ENCODE measurements at regions not wholly inside any gene's neighbourhood (a gene's known extent, or its start where the extent isn't known, plus 50 kb on each side); places are given as distances from the start of the nearest gene placed in this dataset.

- Histone ChIP-seq H3K4me1 (ENCODE audit: low read length) (no peaks in the 10 kb centered on the region), H3F3A (ENCODE audit: insufficient read depth, low read length) (peaks cover 3% of the 10 kb centered on the region; the same call in 1 of the 2 replicates), H3K4me2 (ENCODE audit: low read depth, low read length) (no peak overlapping the region), H3K9ac (ENCODE audit: low read length) (no peak overlapping the region), H3K36me3 (replicated peaks; ENCODE audit: insufficient read depth, low read length) (no peaks in the 10 kb centered on the region), H3K27ac (ENCODE audit: low read length) (no peak overlapping the region), H3K79me2 (ENCODE audit: low read length) (no peaks in the 10 kb centered on the region), H3K9me2 (replicated peaks; ENCODE audit: insufficient read depth, low read length) (no peaks in the 10 kb centered on the region), H3K4me3 (ENCODE audit: low read length) (no peak overlapping the region), H2AFZ (ENCODE audit: low read length) (no peak overlapping the region), H3K27me3 (replicated peaks; ENCODE audit: insufficient read depth, low read length) (peaks cover 95% of the 10 kb centered on the region), H3K9me3 (replicated peaks; ENCODE audit: insufficient read depth, low read length) (no peaks in the 10 kb centered on the region), H4K20me1 (ENCODE audit: insufficient read depth, low read length) (no peaks in the 10 kb centered on the region)
- DNase-seq, result no peak
- no peak for TF ChIP-seq EZH2phosphoT487 (IDR thresholded peaks at IDR 0.05; ENCODE audit: low read length)
These were observed 922.3 kb downstream of the BRD1 start for GRCh38 chr22:48905206-48905975.

GRCh38 chr22:48902983-48903650 lies 924.6 kb downstream of the BRD1 start:
- no peaks in the 10 kb centered on the region for H3K9me2 ChIP-seq (replicated peaks; ENCODE audit: insufficient read depth, low read length)
- no peaks in the 10 kb centered on the region for H4K20me1 ChIP-seq (ENCODE audit: insufficient read depth, low read length)
- H2AFZ ChIP-seq (ENCODE audit: low read length), result no peak overlapping the region
- no peaks in the 10 kb centered on the region for H3F3A ChIP-seq (ENCODE audit: insufficient read depth, low read length)
- H3K36me3 ChIP-seq (replicated peaks; ENCODE audit: insufficient read depth, low read length), result no peaks in the 10 kb centered on the region
- no peak overlapping the region for H3K4me2 ChIP-seq (ENCODE audit: low read depth, low read length)
- H3K9ac ChIP-seq (ENCODE audit: low read length), result no peak overlapping the region
- no peak overlapping the region for H3K27ac ChIP-seq (ENCODE audit: low read length)
- H3K27me3 ChIP-seq (replicated peaks; ENCODE audit: insufficient read depth, low read length), result peaks cover 96% of the 10 kb centered on the region
- TF ChIP-seq EZH2phosphoT487 (IDR thresholded peaks at IDR 0.05; ENCODE audit: low read length) (no peak), EZH2 (optimal IDR thresholded peaks at IDR 0.05; ENCODE audit: low read depth, low read length) (no peak), CTCF (IDR thresholded peaks at IDR 0.05; ENCODE audit: low read length) (no peak)
- H3K79me2 ChIP-seq (ENCODE audit: low read length), result no peaks in the 10 kb centered on the region
- H3K9me3 ChIP-seq (replicated peaks; ENCODE audit: insufficient read depth, low read length), result no peaks in the 10 kb centered on the region
- no peaks in the 10 kb centered on the region for H3K4me1 ChIP-seq (ENCODE audit: low read length)
- H3K4me3 ChIP-seq (ENCODE audit: low read length), result no peak overlapping the region
- DNase-seq, result no peak

GRCh38 chr22:48902001-48902869 lies 925.4 kb downstream of the BRD1 start:
- H2AFZ ChIP-seq (ENCODE audit: low read length), result no peak overlapping the region
- no peaks in the 10 kb centered on the region for H3K36me3 ChIP-seq (replicated peaks; ENCODE audit: insufficient read depth, low read length)
- TF ChIP-seq EZH2 (optimal IDR thresholded peaks at IDR 0.05; ENCODE audit: low read depth, low read length), result no peak
- TF ChIP-seq EZH2phosphoT487 (IDR thresholded peaks at IDR 0.05; ENCODE audit: low read length), result no peak
- TF ChIP-seq CTCF (IDR thresholded peaks at IDR 0.05; ENCODE audit: low read length), result no peak
- no peak overlapping the region for H3K4me3 ChIP-seq (ENCODE audit: low read length)
- H3K79me2 ChIP-seq (ENCODE audit: low read length), result no peaks in the 10 kb centered on the region
- H3K27me3 ChIP-seq (replicated peaks; ENCODE audit: insufficient read depth, low read length), result peaks cover 98% of the 10 kb centered on the region
- no peaks in the 10 kb centered on the region for H4K20me1 ChIP-seq (ENCODE audit: insufficient read depth, low read length)
- no peak for DNase-seq
- H3K4me2 ChIP-seq (ENCODE audit: low read depth, low read length), result no peak overlapping the region
- no peaks in the 10 kb centered on the region for H3K9me2 ChIP-seq (replicated peaks; ENCODE audit: insufficient read depth, low read length)
- H3K9ac ChIP-seq (ENCODE audit: low read length), result no peak overlapping the region
- no peaks in the 10 kb centered on the region for H3K4me1 ChIP-seq (ENCODE audit: low read length)
- H3K9me3 ChIP-seq (replicated peaks; ENCODE audit: insufficient read depth, low read length), result no peaks in the 10 kb centered on the region
- no peaks in the 10 kb centered on the region for H3F3A ChIP-seq (ENCODE audit: insufficient read depth, low read length)
- H3K27ac ChIP-seq (ENCODE audit: low read length), result no peak overlapping the region

Data from MM.1S (cell line).